Keratinocyte (primary cell): ENCODE measurements at regions not wholly inside any gene's neighbourhood (a gene's known extent, or its start where the extent isn't known, plus 50 kb on each side); places are given as distances from the start of the nearest gene placed in this dataset.

Experiments used
- DNase-seq: peaks from one replicate; pipeline ENCODE4 v3.0.0-alpha.2; 2011; ENCODE audit warnings: low read depth, missing footprints, low spot score
- FAIRE-seq: peaks from 2 replicates; lab custom pipeline; 2011; peaks lifted over from hg19 to GRCh38; lab: Jason Lieb, UNC
- H2AFZ ChIP-seq: 2 replicates; pipeline ENCODE4 v1.6.0; 2012; ENCODE audit warnings: low read length, control low read depth, inconsistent platforms; ENCODE audit not compliant: control insufficient read depth
- H3K27ac ChIP-seq: 2 replicates; pipeline ENCODE4 v1.5.1; 2011; ENCODE audit warnings: low read length; ENCODE audit not compliant: control insufficient read depth, insufficient read depth
- H3K27me3 ChIP-seq: 3 replicates; pipeline ENCODE4 v1.6.0; 2011; ENCODE audit warnings: low read length; ENCODE audit not compliant: control insufficient read depth, insufficient read depth; ENCODE audit errors: extremely low read depth
- H3K36me3 ChIP-seq, 2 experiments: 2 replicates in 1 of 2; 3 replicates in 1 of 2; pipeline ENCODE4 v1.5.1; 2011; ENCODE audit warnings: low read length in 2 of 2, mild to moderate bottlenecking in 1 of 2; ENCODE audit not compliant: control insufficient read depth in 2 of 2, insufficient read depth in 2 of 2; ENCODE audit errors: extremely low read depth in 1 of 2
- H3K4me1 ChIP-seq: 3 replicates; pipeline ENCODE4 v1.5.1; 2011; ENCODE audit warnings: low read length; ENCODE audit not compliant: control insufficient read depth, insufficient read depth; ENCODE audit errors: extremely low read depth
- H3K4me2 ChIP-seq: 3 replicates; pipeline ENCODE4 v1.6.0; 2011; ENCODE audit warnings: low read depth, low read length; ENCODE audit not compliant: control insufficient read depth, insufficient read depth; ENCODE audit errors: extremely low read depth
- H3K4me3 ChIP-seq, 3 experiments: fragments of 200-600 bp in 1 of 3; sonication (generic) in 1 of 3; 2 replicates in 2 of 3; 3 replicates in 1 of 3; pipeline ENCODE4 v1.5.1; 2011 to 2016; ENCODE audit warnings: low read length in 3 of 3, mild to moderate bottlenecking in 3 of 3, control low read depth in 2 of 3, inconsistent platforms in 1 of 3, low read depth in 1 of 3, mixed read lengths in 1 of 3, mixed run types in 1 of 3, moderate library complexity in 1 of 3; ENCODE audit not compliant: control insufficient read depth in 2 of 3, insufficient read depth in 2 of 3; ENCODE audit errors: extremely low read depth in 1 of 3
- H3K79me2 ChIP-seq: 2 replicates; pipeline ENCODE4 v1.6.0; 2012; ENCODE audit warnings: low read length; ENCODE audit not compliant: control insufficient read depth, insufficient read depth
- H3K9ac ChIP-seq: 3 replicates; pipeline ENCODE4 v1.6.0; 2011; ENCODE audit warnings: low read length; ENCODE audit not compliant: control insufficient read depth, insufficient read depth; ENCODE audit errors: extremely low read depth
- H3K9me1 ChIP-seq: 3 replicates; pipeline ENCODE4 v1.6.0; 2011; ENCODE audit warnings: low read length; ENCODE audit not compliant: control insufficient read depth, insufficient read depth; ENCODE audit errors: extremely low read depth
- H3K9me3 ChIP-seq: 2 replicates; pipeline ENCODE4 v1.5.1; 2012; ENCODE audit warnings: low read depth, low read length; ENCODE audit not compliant: control insufficient read depth
- H4K20me1 ChIP-seq: 3 replicates; pipeline ENCODE4 v1.6.0; 2011; ENCODE audit warnings: low read length; ENCODE audit not compliant: control insufficient read depth, insufficient read depth; ENCODE audit errors: extremely low read depth
- EZH2 ChIP-seq: IDR thresholded peaks from one replicate; pipeline ENCODE4 v1.6.1; 2012; ENCODE audit warnings: inconsistent platforms, mild to moderate bottlenecking, low read length, moderate library complexity
- dilution Hi-C: fragments of 300-500 bp; cut with MboI; formaldehyde crosslinking; loops from one replicate; pipeline ENCODE4 v1.7.0; 2020; ENCODE audit warnings: low sequenced_read_pairs; ENCODE audit not compliant: extremely low pct_ligation_motif_present
- TF ChIP-seq, protein P1 (sequence below), 3 experiments: IDR thresholded peaks in 1 of 3; conservative IDR thresholded peaks in 1 of 3; optimal IDR thresholded peaks in 1 of 3; 2 replicates in 2 of 3; 3 replicates in 1 of 3; pipeline versions ENCODE3 to v1.5.1; 2011; ENCODE audit warnings: low read length in 3 of 3, mild to moderate bottlenecking in 3 of 3, moderate library complexity in 2 of 3, control low read depth in 1 of 3, inconsistent platforms in 1 of 3; ENCODE audit not compliant: insufficient read depth in 2 of 3; ENCODE audit errors: extremely low read depth in 1 of 3

DNA sequence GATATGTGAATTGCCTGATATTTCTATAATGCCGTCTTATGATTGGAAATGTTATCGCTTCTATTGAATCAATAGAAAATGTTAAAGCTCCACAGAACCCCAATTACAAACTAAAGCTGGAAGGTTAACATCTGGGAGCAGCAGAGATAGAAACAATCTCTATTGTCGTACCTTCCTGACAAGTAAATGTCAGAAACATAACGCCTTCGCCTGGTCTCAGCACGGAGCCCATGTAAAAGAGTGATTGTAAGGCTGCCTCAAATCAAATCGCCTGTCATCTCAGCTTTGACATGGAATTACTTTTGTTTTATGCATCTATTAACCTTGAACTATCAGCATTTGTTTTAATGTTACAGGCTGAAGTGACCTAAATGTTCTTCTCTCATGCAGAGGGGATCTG lies 885.9 kb upstream of the PIK3C3 start:
- no peak for DNase-seq
- peaks cover 7% of the 10 kb centered on the region for H3K4me1 ChIP-seq
- no peaks in the 10 kb centered on the region for H3K27me3 ChIP-seq
- H3K79me2 ChIP-seq = no peaks in the 10 kb centered on the region
- no peak overlapping the region for H3K4me2 ChIP-seq
- no peaks in the 10 kb centered on the region for H3K9me1 ChIP-seq
- no peak for FAIRE-seq
- no peak overlapping the region for H3K27ac ChIP-seq
- no peaks in the 10 kb centered on the region for H3K36me3 ChIP-seq
- no peak for TF ChIP-seq EZH2
- TF ChIP-seq, protein P1, sequence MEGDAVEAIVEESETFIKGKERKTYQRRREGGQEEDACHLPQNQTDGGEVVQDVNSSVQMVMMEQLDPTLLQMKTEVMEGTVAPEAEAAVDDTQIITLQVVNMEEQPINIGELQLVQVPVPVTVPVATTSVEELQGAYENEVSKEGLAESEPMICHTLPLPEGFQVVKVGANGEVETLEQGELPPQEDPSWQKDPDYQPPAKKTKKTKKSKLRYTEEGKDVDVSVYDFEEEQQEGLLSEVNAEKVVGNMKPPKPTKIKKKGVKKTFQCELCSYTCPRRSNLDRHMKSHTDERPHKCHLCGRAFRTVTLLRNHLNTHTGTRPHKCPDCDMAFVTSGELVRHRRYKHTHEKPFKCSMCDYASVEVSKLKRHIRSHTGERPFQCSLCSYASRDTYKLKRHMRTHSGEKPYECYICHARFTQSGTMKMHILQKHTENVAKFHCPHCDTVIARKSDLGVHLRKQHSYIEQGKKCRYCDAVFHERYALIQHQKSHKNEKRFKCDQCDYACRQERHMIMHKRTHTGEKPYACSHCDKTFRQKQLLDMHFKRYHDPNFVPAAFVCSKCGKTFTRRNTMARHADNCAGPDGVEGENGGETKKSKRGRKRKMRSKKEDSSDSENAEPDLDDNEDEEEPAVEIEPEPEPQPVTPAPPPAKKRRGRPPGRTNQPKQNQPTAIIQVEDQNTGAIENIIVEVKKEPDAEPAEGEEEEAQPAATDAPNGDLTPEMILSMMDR (optimal IDR thresholded peaks at IDR 0.05 in 1 of 3, IDR thresholded peaks at IDR 0.05 in 1 of 3, conservative IDR thresholded peaks at IDR 0.05 in 1 of 3; ENCODE audit: extremely low read depth in 1 of 3, insufficient read depth in 2 of 3, low read length in 3 of 3) = no peak
- no peaks in the 10 kb centered on the region for H3K9me3 ChIP-seq
- no peaks in the 10 kb centered on the region for H4K20me1 ChIP-seq
- no peak overlapping the region for H3K9ac ChIP-seq
- no peak overlapping the region for H3K4me3 ChIP-seq
- dilution Hi-C loops = no loop called here
- no peak overlapping the region for H2AFZ ChIP-seq

DNA sequence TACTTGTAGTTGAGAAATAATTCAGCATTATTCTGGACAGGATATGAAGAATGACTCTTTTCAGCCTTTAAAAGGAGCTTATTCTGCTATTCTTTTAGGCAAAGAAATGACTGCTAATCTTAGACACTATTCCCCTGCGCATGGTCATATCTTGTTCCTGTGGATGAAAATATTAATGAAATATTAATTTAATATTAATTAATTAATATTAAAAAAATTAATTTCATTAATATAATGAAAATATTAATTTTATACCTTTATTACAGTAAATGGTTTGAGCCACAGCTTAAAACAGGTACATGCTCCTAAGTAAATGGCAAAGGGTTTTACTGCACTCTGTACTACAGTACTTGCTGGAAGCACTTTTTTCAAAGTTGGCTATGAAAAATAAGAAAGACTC lies 890.1 kb upstream of the PIK3C3 start:
- no peaks in the 10 kb centered on the region for H4K20me1 ChIP-seq
- no peak for TF ChIP-seq EZH2
- TF ChIP-seq, protein P1 (optimal IDR thresholded peaks at IDR 0.05 in 1 of 3, IDR thresholded peaks at IDR 0.05 in 1 of 3, conservative IDR thresholded peaks at IDR 0.05 in 1 of 3; ENCODE audit: extremely low read depth in 1 of 3, insufficient read depth in 2 of 3, low read length in 3 of 3) = no peak
- H3K4me3 ChIP-seq = no peak overlapping the region
- no peak overlapping the region for H2AFZ ChIP-seq
- H3K9me3 ChIP-seq = no peaks in the 10 kb centered on the region
- H3K9me1 ChIP-seq = no peaks in the 10 kb centered on the region
- H3K27ac ChIP-seq = no peak overlapping the region
- dilution Hi-C loops = no loop called here
- no peak for DNase-seq
- no peak overlapping the region for H3K4me2 ChIP-seq
- no peaks in the 10 kb centered on the region for H3K36me3 ChIP-seq
- H3K9ac ChIP-seq = no peak overlapping the region
- no peaks in the 10 kb centered on the region for H3K79me2 ChIP-seq
- FAIRE-seq = no peak
- H3K27me3 ChIP-seq = no peaks in the 10 kb centered on the region
- no peaks in the 10 kb centered on the region for H3K4me1 ChIP-seq
